NCI-H526 (cell line): ENCODE measurements at regions not wholly inside any gene's neighbourhood (a gene's known extent, or its start where the extent isn't known, plus 50 kb on each side); places are given as distances from the start of the nearest gene placed in this dataset.
"Not testable (repeated sequence)": the region's sequence is repeated elsewhere in the genome, so short reads cannot be mapped to it uniquely, and the experiment has no call there.

Experiments
- DNase-seq, 2 experiments: peaks; one replicate each; lab custom pipeline; 2025; lab: John Stamatoyannopoulos, UW

- DNase-seq: not testable (repeated sequence)
Measured at GRCh38 chr20:51123887-51124286, 101.0 kb upstream of the KCNG1 start.

- no peak for DNase-seq
Measured at GRCh38 chr20:51122931-51123658, 100.2 kb upstream of the KCNG1 start.

- DNase-seq: no peak
Measured at GRCh38 chr20:51121901-51122412, 99.0 kb upstream of the KCNG1 start.

- DNase-seq: no peak
Measured at GRCh38 chr20:51121272-51121671, 98.4 kb upstream of the KCNG1 start.

- DNase-seq: no peak
Measured at GRCh38 chr20:51120868-51121267, 98.0 kb upstream of the KCNG1 start.

GRCh38 chr20:51120438-51120837, 97.5 kb upstream of the KCNG1 start:
- no peak for DNase-seq

GRCh38 chr20:51119914-51120313, 97.0 kb upstream of the KCNG1 start:
- peak in 1 of 2 experiments; percentile 10 for DNase-seq

GRCh38 chr20:51118985-51119527, 96.1 kb upstream of the KCNG1 start:
- DNase-seq: no peak

- DNase-seq: no peak
Measured at GRCh38 chr20:51118216-51118615, 95.3 kb upstream of the KCNG1 start.

GRCh38 chr20:51116765-51117686, 94.1 kb upstream of the KCNG1 start:
- no peak for DNase-seq

- DNase-seq: no peak
Measured at GRCh38 chr20:51111290-51111689, 88.4 kb upstream of the KCNG1 start.

- DNase-seq: no peak
Measured at GRCh38 chr20:51108638-51109363, 85.9 kb upstream of the KCNG1 start.

- DNase-seq: no peak
Measured at GRCh38 chr20:51106011-51106410, 83.1 kb upstream of the KCNG1 start.

- DNase-seq: no peak
Measured at GRCh38 chr20:51104960-51105920, 82.3 kb upstream of the KCNG1 start.

GRCh38 chr20:51100617-51101016, 77.7 kb upstream of the KCNG1 start:
- no peak for DNase-seq

GRCh38 chr20:51098284-51098810, 75.4 kb upstream of the KCNG1 start:
- no peak for DNase-seq

- no peak for DNase-seq
Measured at GRCh38 chr20:51097351-51098120, 74.6 kb upstream of the KCNG1 start.

GRCh38 chr20:51096582-51097267, 73.8 kb upstream of the KCNG1 start:
- no peak for DNase-seq
